PFSK-1 (cell line): ENCODE measurements at regions not wholly inside any gene's neighbourhood (a gene's known extent, or its start where the extent isn't known, plus 50 kb on each side); places are given as distances from the start of the nearest gene placed in this dataset.

Experiments
- REST ChIP-seq, 2 experiments: IDR thresholded peaks; 2 replicates each; pipeline versions ENCODE4 v1.6.1 to v1.8.0; 2011 to 2012; ENCODE audit warnings: low read depth in 2 of 2, low read length in 2 of 2, control low read depth in 1 of 2, inconsistent platforms in 1 of 2, mild to moderate bottlenecking in 1 of 2, moderate library complexity in 1 of 2; ENCODE audit not compliant: insufficient read depth in 1 of 2
- SIN3A ChIP-seq: IDR thresholded peaks from 2 replicates; pipeline ENCODE4 v1.6.1; 2012; ENCODE audit warnings: mild to moderate bottlenecking, low read length, moderate library complexity, borderline replicate concordance; ENCODE audit not compliant: insufficient read depth

DNA sequence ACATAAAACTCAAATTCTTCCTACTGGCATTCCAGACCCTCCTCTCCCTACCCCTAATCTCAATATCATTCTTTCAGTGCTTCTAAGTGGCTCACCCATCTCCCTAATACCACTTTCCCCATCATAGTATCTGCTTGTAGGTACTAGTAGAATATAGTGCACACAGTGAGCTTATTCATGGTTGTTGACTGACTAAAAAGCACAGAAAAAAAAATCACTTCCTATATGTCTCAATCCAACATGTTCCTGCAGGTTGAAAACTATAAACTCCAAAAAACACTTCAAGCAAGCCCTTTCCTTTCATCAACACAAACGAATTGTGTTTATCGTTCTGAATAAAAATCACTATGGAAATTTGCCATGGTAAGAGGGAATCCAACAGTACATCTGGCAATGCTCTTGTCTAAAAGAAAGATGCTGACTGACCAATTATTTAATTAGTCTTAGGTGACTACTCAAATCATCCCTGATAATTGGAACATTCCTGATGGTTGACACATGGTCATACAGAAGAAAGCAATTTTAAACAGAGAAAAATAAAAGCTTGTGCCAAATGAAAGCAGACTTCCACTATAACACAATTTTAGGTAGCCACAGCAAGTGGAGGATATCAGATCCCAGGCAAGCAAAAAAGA, 87.1 kb downstream of the NDUFS5 start:
- TF ChIP-seq REST (IDR thresholded peaks at IDR 0.05; ENCODE audit: insufficient read depth in 1 of 2, low read depth in 2 of 2, low read length in 2 of 2) (no peak), SIN3A (no peak)
